ENCODE measurements at regions not wholly inside any gene's neighbourhood (a gene's known extent, or its start where the extent isn't known, plus 50 kb on each side); places are given as distances from the start of the nearest gene placed in this dataset.

- WGBS, 2 experiments (ENCODE audit: low coverage in 1 of 2, low lambda C conversion rate in 2 of 2, missing lambda C conversion rate in 2 of 2): 9 to 10% methylated on average over 26 to 27 of the region's 27 CpGs
- in situ Hi-C loops (cut with MboI): no loop called here
- H3K9ac ChIP-seq: no peak overlapping the region
Measured at GRCh38 chr18:77366720-77367641, 117.3 kb downstream of the GALR1 start.

DNA sequence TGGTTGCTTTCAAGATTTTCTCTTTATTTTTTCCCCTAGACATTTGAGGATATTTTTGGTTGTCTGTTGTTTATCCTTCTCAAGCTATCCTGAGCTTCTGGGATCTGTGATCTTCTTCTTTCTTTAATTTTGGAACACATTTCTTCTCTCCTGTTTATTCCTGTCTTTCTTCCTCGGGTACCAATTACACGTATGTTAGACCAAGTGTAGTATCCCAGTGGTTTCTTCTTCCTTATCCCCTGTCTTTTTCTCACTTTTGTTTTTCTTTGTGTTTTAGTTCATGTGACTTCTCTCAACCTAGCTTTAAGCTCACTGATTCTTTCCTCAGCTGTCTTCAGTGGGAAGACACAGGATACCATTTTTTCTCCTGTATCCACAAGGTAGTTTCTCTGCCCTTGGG lies 120.0 kb downstream of the GALR1 start:
- Histone ChIP-seq H3K4me3 (no peak overlapping the region), H3K79me2 (ENCODE audit: insufficient read depth) (no peaks in the 10 kb centered on the region), H4K20me1 (ENCODE audit: insufficient read depth) (no peaks in the 10 kb centered on the region), H3K9me2 (ENCODE audit: insufficient read depth) (no peaks in the 10 kb centered on the region), H3K9ac (no peak overlapping the region), H3F3A (ENCODE audit: insufficient read depth) (no peaks in the 10 kb centered on the region), H3K4me1 (ENCODE audit: insufficient read depth) (no peaks in the 10 kb centered on the region), H2AFZ (no peak overlapping the region), H3K9me3 (ENCODE audit: low read depth) (no peaks in the 10 kb centered on the region), H3K27ac (no peak overlapping the region), H3K36me3 (ENCODE audit: low read depth) (no peaks in the 10 kb centered on the region), H3K4me2 (ENCODE audit: unreplicated experiment) (no peak overlapping the region), H3K27me3 (replicated peaks; ENCODE audit: insufficient read depth) (no peaks in the 10 kb centered on the region)
- peak; percentile 8 for DNase-seq
- WGBS, 2 experiments (ENCODE audit: low coverage in 1 of 2, low lambda C conversion rate in 2 of 2, missing lambda C conversion rate in 2 of 2): 57 to 58% methylated on average over 2 of the region's 2 CpGs
- in situ Hi-C loops (cut with MboI): no loop called here
- TF ChIP-seq EZH2 (IDR thresholded peaks at IDR 0.05; ENCODE audit: insufficient read depth, poor library complexity, severe bottlenecking) (no peak), EZH2phosphoT487 (IDR thresholded peaks at IDR 0.05; ENCODE audit: insufficient read depth, low read depth) (no peak)

More at GRCh38 chr18:77366720-77367641, 117.3 kb downstream of the GALR1 start:
- H3F3A ChIP-seq (ENCODE audit: insufficient read depth): no peaks in the 10 kb centered on the region
- H3K4me2 ChIP-seq (ENCODE audit: unreplicated experiment): peak overlapping the region; percentile 20
- no peaks in the 10 kb centered on the region for H3K79me2 ChIP-seq (ENCODE audit: insufficient read depth)
- H3K4me3 ChIP-seq: peak overlapping the region; percentile 49
- H3K36me3 ChIP-seq (ENCODE audit: low read depth): no peaks in the 10 kb centered on the region
- H3K9me3 ChIP-seq (ENCODE audit: low read depth): no peaks in the 10 kb centered on the region
- H3K27me3 ChIP-seq (replicated peaks; ENCODE audit: insufficient read depth): no peaks in the 10 kb centered on the region
- no peaks in the 10 kb centered on the region for H3K4me1 ChIP-seq (ENCODE audit: insufficient read depth)
- no peak overlapping the region for H3K27ac ChIP-seq
- H4K20me1 ChIP-seq (ENCODE audit: insufficient read depth): no peaks in the 10 kb centered on the region
- peak; percentile 51 for DNase-seq
- no peaks in the 10 kb centered on the region for H3K9me2 ChIP-seq (ENCODE audit: insufficient read depth)
- H2AFZ ChIP-seq: peak overlapping the region; percentile 53; the same call in 1 of the 2 replicates
- TF ChIP-seq EZH2 (IDR thresholded peaks at IDR 0.05; ENCODE audit: insufficient read depth, poor library complexity, severe bottlenecking) (no peak), EZH2phosphoT487 (IDR thresholded peaks at IDR 0.05; ENCODE audit: insufficient read depth, low read depth) (no peak)

DNA sequence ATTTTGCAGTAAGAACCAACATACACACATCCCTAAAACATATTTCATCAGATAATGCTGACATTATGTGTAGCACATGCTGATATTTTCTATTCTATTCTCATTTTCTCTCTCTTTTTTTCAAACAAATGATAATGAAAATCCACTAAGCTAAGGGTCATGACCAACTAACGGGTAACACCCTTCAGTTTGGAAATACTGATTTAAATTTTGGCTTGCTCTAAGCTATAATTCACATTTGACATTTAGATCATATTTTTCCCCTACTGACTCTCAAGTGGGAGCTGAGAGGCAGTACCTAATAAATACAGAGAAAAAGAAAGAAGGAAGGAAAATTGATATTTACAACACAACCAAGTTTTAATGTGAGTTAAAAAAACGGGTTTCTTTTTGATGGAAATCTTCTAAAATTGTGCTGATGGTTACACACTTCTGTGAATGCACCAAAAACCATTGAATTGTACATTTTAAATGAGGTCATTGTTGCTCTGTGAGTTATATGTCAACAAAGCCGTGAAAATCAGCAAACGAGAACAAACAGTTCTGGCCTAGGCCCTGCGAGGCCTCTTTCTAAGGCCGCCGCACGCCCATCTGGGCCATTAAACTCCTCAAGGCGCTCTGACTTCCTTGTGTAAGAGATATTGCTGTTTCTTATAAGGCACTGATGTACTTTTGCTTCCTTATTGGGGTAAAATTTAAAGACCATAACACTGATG lies 124.2 kb downstream of the GALR1 start:
- Histone ChIP-seq H3K4me3 (no peak overlapping the region), H2AFZ (no peak overlapping the region), H3K9me3 (ENCODE audit: low read depth) (no peaks in the 10 kb centered on the region), H3K9ac (no peak overlapping the region), H3K36me3 (ENCODE audit: low read depth) (no peaks in the 10 kb centered on the region), H3K27me3 (replicated peaks; ENCODE audit: insufficient read depth) (no peaks in the 10 kb centered on the region), H4K20me1 (ENCODE audit: insufficient read depth) (no peaks in the 10 kb centered on the region), H3K9me2 (ENCODE audit: insufficient read depth) (no peaks in the 10 kb centered on the region), H3K4me1 (ENCODE audit: insufficient read depth) (no peaks in the 10 kb centered on the region), H3F3A (ENCODE audit: insufficient read depth) (no peaks in the 10 kb centered on the region), H3K79me2 (ENCODE audit: insufficient read depth) (no peaks in the 10 kb centered on the region), H3K27ac (no peak overlapping the region), H3K4me2 (ENCODE audit: unreplicated experiment) (no peak overlapping the region)
- DNase-seq: no peak
- 55 to 57% methylated on average over 9 of the region's 9 CpGs for WGBS, 2 experiments (ENCODE audit: low coverage in 1 of 2, low lambda C conversion rate in 2 of 2, missing lambda C conversion rate in 2 of 2)
- TF ChIP-seq EZH2phosphoT487 (IDR thresholded peaks at IDR 0.05; ENCODE audit: insufficient read depth, low read depth): no peak
- TF ChIP-seq EZH2 (IDR thresholded peaks at IDR 0.05; ENCODE audit: insufficient read depth, poor library complexity, severe bottlenecking): no peak
- in situ Hi-C loops (cut with MboI): no loop called here

DNA sequence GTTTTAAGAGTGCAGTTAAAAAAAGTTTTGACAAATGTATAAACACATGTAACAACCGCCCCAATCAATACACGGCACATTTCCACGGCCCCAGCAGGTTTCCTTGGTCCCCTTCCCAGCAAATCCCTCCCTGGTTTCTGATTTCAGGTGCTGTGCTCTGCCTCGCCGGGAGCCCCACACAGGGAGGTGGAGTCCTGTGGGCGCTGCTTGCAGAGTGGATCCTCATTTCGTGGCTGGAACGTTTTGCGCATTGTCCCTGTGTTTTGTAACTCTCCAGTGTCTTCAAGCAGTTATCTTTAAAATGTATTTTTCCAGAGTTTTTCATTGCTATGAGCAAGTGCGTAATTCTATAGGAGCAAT lies 124.8 kb downstream of the GALR1 start:
- Histone ChIP-seq H3K9ac (no peak overlapping the region), H3K36me3 (ENCODE audit: low read depth) (no peaks in the 10 kb centered on the region), H3K27me3 (replicated peaks; ENCODE audit: insufficient read depth) (no peaks in the 10 kb centered on the region), H3K9me2 (ENCODE audit: insufficient read depth) (no peaks in the 10 kb centered on the region), H3K4me1 (ENCODE audit: insufficient read depth) (no peaks in the 10 kb centered on the region), H3K27ac (no peak overlapping the region), H3K4me3 (no peak overlapping the region), H3K9me3 (ENCODE audit: low read depth) (no peaks in the 10 kb centered on the region), H2AFZ (no peak overlapping the region), H4K20me1 (ENCODE audit: insufficient read depth) (no peaks in the 10 kb centered on the region), H3F3A (ENCODE audit: insufficient read depth) (no peaks in the 10 kb centered on the region), H3K79me2 (ENCODE audit: insufficient read depth) (no peaks in the 10 kb centered on the region), H3K4me2 (ENCODE audit: unreplicated experiment) (no peak overlapping the region)
- no peak for TF ChIP-seq EZH2 (IDR thresholded peaks at IDR 0.05; ENCODE audit: insufficient read depth, poor library complexity, severe bottlenecking)
- TF ChIP-seq EZH2phosphoT487 (IDR thresholded peaks at IDR 0.05; ENCODE audit: insufficient read depth, low read depth): no peak
- WGBS, 2 experiments (ENCODE audit: low coverage in 1 of 2, low lambda C conversion rate in 2 of 2, missing lambda C conversion rate in 2 of 2): 42 to 47% methylated on average over 10 of the region's 10 CpGs
- no peak for DNase-seq
- in situ Hi-C loops (cut with MboI): no loop called here
